ENCODE measurements at regions not wholly inside any gene's neighbourhood (a gene's known extent, or its start where the extent isn't known, plus 50 kb on each side); places are given as distances from the start of the nearest gene placed in this dataset.

- DNase-seq (ENCODE audit: extremely low read depth in 1 of 2, low read depth in 1 of 2), result no peak
Measured at GRCh38 chr3:46091741-46092701, 64.7 kb upstream of the XCR1 start.

DNA sequence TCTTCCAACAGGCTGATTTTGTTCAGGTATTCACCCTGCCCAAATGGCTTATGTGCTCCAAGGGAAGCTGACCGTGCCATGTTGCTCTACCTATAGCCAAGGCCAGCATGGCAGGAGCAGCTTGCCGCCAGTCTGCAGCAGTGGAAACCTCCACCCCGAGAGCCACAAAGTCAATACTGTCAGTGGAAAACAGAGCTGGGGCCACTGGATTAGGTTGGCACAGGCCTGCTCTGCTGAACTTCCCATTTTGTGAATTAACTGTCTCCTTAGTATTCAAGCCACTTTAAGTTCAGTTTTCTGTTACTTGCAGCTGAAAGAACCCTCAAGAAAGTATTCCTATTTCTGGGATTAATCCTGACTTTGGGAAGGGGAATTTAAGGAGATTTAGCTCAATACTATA lies 63.8 kb upstream of the XCR1 start:
- no peak for DNase-seq (ENCODE audit: extremely low read depth in 1 of 2, low read depth in 1 of 2)

GRCh38 chr3:46090161-46090591 lies 62.9 kb upstream of the XCR1 start:
- DNase-seq (ENCODE audit: extremely low read depth in 1 of 2, low read depth in 1 of 2), result no peak

GRCh38 chr3:46089237-46090011 lies 62.1 kb upstream of the XCR1 start:
- no peak for DNase-seq (ENCODE audit: extremely low read depth in 1 of 2, low read depth in 1 of 2)

GRCh38 chr3:46087871-46088270 lies 60.6 kb upstream of the XCR1 start:
- DNase-seq (ENCODE audit: extremely low read depth in 1 of 2, low read depth in 1 of 2), result no peak

- DNase-seq (ENCODE audit: extremely low read depth in 1 of 2, low read depth in 1 of 2), result no peak
Measured at GRCh38 chr3:46086986-46087385, 59.7 kb upstream of the XCR1 start.

- DNase-seq (ENCODE audit: extremely low read depth in 1 of 2, low read depth in 1 of 2), result no peak
Measured at GRCh38 chr3:46086083-46086437, 58.8 kb upstream of the XCR1 start.

GRCh38 chr3:46085421-46086082 lies 58.3 kb upstream of the XCR1 start:
- no peak for DNase-seq (ENCODE audit: extremely low read depth in 1 of 2, low read depth in 1 of 2)

DNA sequence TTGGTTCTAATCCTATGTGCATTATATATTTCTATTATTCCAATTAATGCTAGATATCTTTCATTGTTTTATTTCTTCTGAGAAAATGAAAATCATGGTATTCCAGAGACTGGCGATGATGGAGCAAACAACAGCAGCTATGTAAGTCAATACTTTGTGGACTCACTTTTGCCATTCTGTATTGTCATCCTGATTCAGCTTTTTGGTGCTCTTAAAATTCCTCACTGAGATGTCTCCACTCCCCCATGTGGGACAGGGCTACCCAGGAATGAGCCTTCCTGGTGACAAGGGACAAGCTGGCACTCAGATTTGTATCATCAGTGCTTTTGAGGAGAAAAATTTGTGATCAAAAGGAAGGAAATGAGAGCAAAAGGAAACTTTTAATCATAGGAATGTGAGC lies 56.7 kb upstream of the XCR1 start:
- no peak for DNase-seq (ENCODE audit: extremely low read depth in 1 of 2, low read depth in 1 of 2)

DNA sequence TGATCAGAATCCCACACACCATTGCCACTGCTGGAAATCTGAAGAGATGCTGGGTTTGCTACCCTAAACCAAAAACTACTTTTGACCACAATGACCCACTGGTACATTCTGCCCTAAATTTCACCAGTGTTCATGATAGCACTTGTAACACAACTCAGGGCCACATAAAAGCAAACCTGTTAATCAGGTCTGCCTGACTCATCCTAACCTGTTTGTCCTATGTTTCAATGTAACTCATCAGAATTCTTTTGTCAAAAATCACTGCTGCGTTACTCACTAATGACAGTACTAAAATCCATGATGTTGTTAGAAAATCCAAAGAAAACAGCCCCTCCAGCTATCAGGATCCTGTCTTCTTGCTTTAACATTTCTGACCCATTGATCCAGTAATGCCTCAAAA lies 55.6 kb upstream of the XCR1 start:
- no peak for DNase-seq (ENCODE audit: extremely low read depth in 1 of 2, low read depth in 1 of 2)

DNA sequence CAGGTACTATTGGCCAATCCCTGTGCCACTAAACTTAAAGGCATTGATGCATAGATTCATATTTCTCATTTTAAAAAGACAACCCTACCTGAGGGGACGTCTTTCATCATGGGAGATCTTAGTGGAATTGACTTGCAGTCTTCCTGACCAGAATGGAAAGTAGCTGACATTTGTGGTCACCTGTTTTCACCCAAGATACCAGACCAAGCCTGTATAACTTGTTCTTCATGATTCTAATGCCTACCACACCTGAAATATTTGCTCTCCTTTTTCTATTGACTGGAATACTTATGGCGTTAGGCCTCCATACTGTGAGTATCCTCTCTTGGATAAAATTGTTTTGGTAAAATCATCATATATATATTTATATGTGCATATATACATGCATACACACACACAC lies 54.7 kb upstream of the XCR1 start:
- DNase-seq (ENCODE audit: extremely low read depth in 1 of 2, low read depth in 1 of 2), result no peak

DNA sequence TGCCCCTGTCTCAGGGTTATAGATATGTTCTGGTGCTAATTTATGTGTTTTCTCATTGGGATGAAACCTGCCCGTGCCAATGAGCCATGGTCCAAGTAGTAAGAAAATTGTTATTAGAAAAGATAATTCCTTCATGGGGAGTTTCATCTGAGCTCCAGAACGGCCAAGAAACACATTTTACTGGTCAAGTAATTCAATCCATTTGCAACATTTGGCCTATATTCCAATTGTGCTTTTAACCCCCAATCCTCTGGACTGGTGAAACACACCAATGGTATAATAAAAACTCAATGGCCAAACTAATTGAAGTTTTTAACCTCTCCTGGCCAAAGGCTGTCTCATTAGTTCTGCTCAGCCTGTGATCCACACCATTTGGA lies 53.7 kb upstream of the XCR1 start:
- DNase-seq (ENCODE audit: extremely low read depth in 1 of 2, low read depth in 1 of 2), result no peak

GRCh38 chr3:46080124-46080968 lies 53.1 kb upstream of the XCR1 start:
- DNase-seq (ENCODE audit: extremely low read depth in 1 of 2, low read depth in 1 of 2), result no peak

- peak; percentile 79 to 86 for DNase-seq (ENCODE audit: extremely low read depth in 1 of 2, low read depth in 1 of 2)
Measured at GRCh38 chr3:46078712-46079400, 51.6 kb upstream of the XCR1 start.
